Endothelial cell of umbilical vein (primary cell): ENCODE measurements at regions not wholly inside any gene's neighbourhood (a gene's known extent, or its start where the extent isn't known, plus 50 kb on each side); places are given as distances from the start of the nearest gene placed in this dataset.

Experiments
- BruUV-seq: library from RNA; stranded (reverse); fragments of 400-500 nt; replicated peaks from 2 replicates; lab custom pipeline; 2021; lab: Mats Ljungman, UMichigan
- CTCF ChIA-PET: fragments of 300-600, 350-600 bp; sonication (Branson Sonifier 250); formaldehyde crosslinking; loops from one replicate; lab custom pipeline; 2021; ENCODE audit warnings: antibody characterized with exemption, inconsistent platforms; lab: Charles Lee
- POLR2A ChIA-PET: fragments of 300-600, 350-600 bp; sonication (Branson Sonifier 250); formaldehyde crosslinking; loops from one replicate; lab custom pipeline; 2021; ENCODE audit warnings: antibody characterized with exemption, inconsistent platforms; lab: Charles Lee
- DNase-seq: peaks from one replicate; pipeline ENCODE4 v3.0.0-alpha.2; 2011; ENCODE audit warnings: low read depth, low spot score
- FAIRE-seq: peaks from 2 replicates; lab custom pipeline; 2011; peaks lifted over from hg19 to GRCh38; lab: Jason Lieb, UNC
- H2AFZ ChIP-seq: 2 replicates; pipeline ENCODE4 v1.6.0; 2012; ENCODE audit warnings: low read depth, low read length, control low read depth, inconsistent platforms
- H3K27ac ChIP-seq: 2 replicates; pipeline ENCODE4 v1.5.1; 2011; ENCODE audit warnings: low read depth, mild to moderate bottlenecking, control low read depth, low read length, moderate library complexity; ENCODE audit not compliant: insufficient read depth
- H3K27me3 ChIP-seq, 2 experiments: 2 replicates each; pipeline versions ENCODE4 v1.6.0 to v1.6.1; 2011; ENCODE audit warnings: low read length in 2 of 2, mixed read lengths in 1 of 2; ENCODE audit not compliant: control insufficient read depth in 2 of 2, insufficient read depth in 2 of 2
- H3K36me3 ChIP-seq, 2 experiments: 2 replicates in 1 of 2; 3 replicates in 1 of 2; pipeline ENCODE4 v1.5.1; 2011; ENCODE audit warnings: low read length in 2 of 2, mild to moderate bottlenecking in 1 of 2, moderate library complexity in 1 of 2; ENCODE audit not compliant: control insufficient read depth in 2 of 2, insufficient read depth in 2 of 2; ENCODE audit errors: extremely low read depth in 1 of 2
- H3K4me1 ChIP-seq: 3 replicates; pipeline ENCODE4 v1.5.1; 2011; ENCODE audit warnings: mild to moderate bottlenecking, low read length; ENCODE audit not compliant: control insufficient read depth, insufficient read depth; ENCODE audit errors: extremely low read depth
- H3K4me2 ChIP-seq: 2 replicates; pipeline ENCODE4 v1.6.1; 2011; ENCODE audit warnings: low read length, control low read depth, mixed read lengths; ENCODE audit not compliant: insufficient read depth
- H3K4me3 ChIP-seq, 3 experiments: fragments of 200-600 bp in 1 of 3; sonication (generic), shearing (Covaris generic) in 1 of 3; replicated peaks in 1 of 3; 2 replicates each; pipeline ENCODE4 v1.5.1; 2011 to 2016; ENCODE audit warnings: control low read depth in 3 of 3, low read length in 3 of 3, mild to moderate bottlenecking in 2 of 3, inconsistent platforms in 1 of 3, low read depth in 1 of 3, moderate library complexity in 1 of 3; ENCODE audit not compliant: insufficient read depth in 1 of 3
- H3K79me2 ChIP-seq: 2 replicates; pipeline ENCODE4 v1.6.0; 2012; ENCODE audit warnings: low read length, inconsistent platforms; ENCODE audit not compliant: control insufficient read depth, insufficient read depth
- H3K9ac ChIP-seq: replicated peaks from 2 replicates; pipeline ENCODE3; 2011; ENCODE audit warnings: low read length, control low read depth; ENCODE audit not compliant: insufficient read depth; ENCODE audit errors: extremely low read depth
- H3K9me1 ChIP-seq: replicated peaks from 3 replicates; pipeline ENCODE4 v1.6.0; 2011; ENCODE audit warnings: mild to moderate bottlenecking, low read length; ENCODE audit not compliant: control insufficient read depth, insufficient read depth; ENCODE audit errors: extremely low read depth
- H3K9me3 ChIP-seq: replicated peaks from 2 replicates; pipeline ENCODE4 v1.5.1; 2012; ENCODE audit warnings: low read length, inconsistent platforms; ENCODE audit not compliant: control insufficient read depth, insufficient read depth
- H4K20me1 ChIP-seq: replicated peaks from 2 replicates; pipeline ENCODE3; 2011; ENCODE audit warnings: mild to moderate bottlenecking, low read length; ENCODE audit not compliant: control insufficient read depth, insufficient read depth; ENCODE audit errors: extremely low read depth
- EZH2 ChIP-seq: IDR thresholded peaks from 2 replicates; pipeline ENCODE4 v1.6.1; 2012; ENCODE audit warnings: borderline replicate concordance, low read depth, mild to moderate bottlenecking, moderate library complexity, low read length, inconsistent platforms; ENCODE audit not compliant: severe bottlenecking
- FOS ChIP-seq: IDR thresholded peaks from 2 replicates; pipeline ENCODE4 v1.6.1; 2011; ENCODE audit warnings: mild to moderate bottlenecking, low read length, moderate library complexity, borderline replicate concordance; ENCODE audit not compliant: insufficient read depth
- GATA2 ChIP-seq: IDR thresholded peaks from 2 replicates; pipeline ENCODE4 v1.7.0; 2011; ENCODE audit warnings: low read depth, mild to moderate bottlenecking, moderate library complexity, mixed read lengths, low read length; ENCODE audit not compliant: insufficient read length, insufficient read depth
- JUN ChIP-seq: IDR thresholded peaks from 2 replicates; pipeline ENCODE4 v1.6.1; 2011; ENCODE audit warnings: borderline replicate concordance, low read depth; ENCODE audit not compliant: insufficient read length, insufficient read depth
- MYC ChIP-seq: IDR thresholded peaks from one replicate; pipeline ENCODE4 v1.6.1; 2011; ENCODE audit warnings: mild to moderate bottlenecking, low read depth, low read length
- POLR2A ChIP-seq: IDR thresholded peaks from 2 replicates; pipeline ENCODE4 v1.6.1; 2012; ENCODE audit warnings: low read depth, mild to moderate bottlenecking, control low read depth, low read length
- POLR2AphosphoS5 ChIP-seq: IDR thresholded peaks from 2 replicates; pipeline ENCODE4 v1.6.1; 2012; ENCODE audit warnings: low read depth, mild to moderate bottlenecking, control low read depth, low read length, moderate library complexity; ENCODE audit not compliant: insufficient read depth
- dilution Hi-C: fragments of 300-500 bp; cut with MboI; formaldehyde crosslinking; loops from one replicate; pipeline ENCODE4 v1.15.0; 2019; ENCODE audit warnings: low sequenced_read_pairs; ENCODE audit not compliant: extremely low pct_ligation_motif_present
- intact Hi-C: fragments of 100-400 bp; cut with micrococcal nuclease; formaldehyde crosslinking; loops from one replicate; pipeline ENCODE4 v1.10.0; 2022
- TF ChIP-seq, protein P1 (sequence below), 2 donors: IDR thresholded peaks; 1 replicate in 1 of 2; 2 replicates in 1 of 2; pipeline ENCODE4 v1.5.1; 2011; ENCODE audit warnings: low read length in 2 of 2, mild to moderate bottlenecking in 2 of 2, moderate library complexity in 2 of 2, control low read depth in 1 of 2, inconsistent platforms in 1 of 2, low read depth in 1 of 2; ENCODE audit not compliant: insufficient read depth in 1 of 2; ENCODE audit errors: extremely low read depth in 1 of 2

DNA sequence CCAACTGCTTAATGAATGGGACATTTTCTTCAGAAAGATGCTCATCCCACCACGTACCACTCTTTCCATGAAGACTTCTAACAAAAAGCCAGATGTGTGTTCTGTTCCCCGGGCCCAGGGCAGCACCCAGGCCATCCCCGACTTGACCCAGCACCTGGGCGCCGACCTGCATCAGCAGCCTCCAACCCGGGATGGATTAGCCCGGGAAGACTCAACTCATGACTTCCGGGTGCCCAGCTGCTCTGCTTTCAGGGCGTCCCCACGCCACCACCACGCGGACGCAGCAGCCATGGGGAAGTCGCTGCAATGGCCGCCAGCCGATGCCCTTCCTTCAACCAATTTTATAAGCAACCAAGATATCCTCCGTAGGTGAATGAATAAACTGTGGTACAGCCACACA is 123.8 kb upstream of the TUBA3C start:
- H3K27me3 ChIP-seq: no peaks in the 10 kb centered on the region
- no peak for FAIRE-seq
- no peaks in the 10 kb centered on the region for H3K36me3 ChIP-seq
- no peaks in the 10 kb centered on the region for H3K79me2 ChIP-seq
- no peaks in the 10 kb centered on the region for H4K20me1 ChIP-seq
- TF ChIP-seq, protein P1, sequence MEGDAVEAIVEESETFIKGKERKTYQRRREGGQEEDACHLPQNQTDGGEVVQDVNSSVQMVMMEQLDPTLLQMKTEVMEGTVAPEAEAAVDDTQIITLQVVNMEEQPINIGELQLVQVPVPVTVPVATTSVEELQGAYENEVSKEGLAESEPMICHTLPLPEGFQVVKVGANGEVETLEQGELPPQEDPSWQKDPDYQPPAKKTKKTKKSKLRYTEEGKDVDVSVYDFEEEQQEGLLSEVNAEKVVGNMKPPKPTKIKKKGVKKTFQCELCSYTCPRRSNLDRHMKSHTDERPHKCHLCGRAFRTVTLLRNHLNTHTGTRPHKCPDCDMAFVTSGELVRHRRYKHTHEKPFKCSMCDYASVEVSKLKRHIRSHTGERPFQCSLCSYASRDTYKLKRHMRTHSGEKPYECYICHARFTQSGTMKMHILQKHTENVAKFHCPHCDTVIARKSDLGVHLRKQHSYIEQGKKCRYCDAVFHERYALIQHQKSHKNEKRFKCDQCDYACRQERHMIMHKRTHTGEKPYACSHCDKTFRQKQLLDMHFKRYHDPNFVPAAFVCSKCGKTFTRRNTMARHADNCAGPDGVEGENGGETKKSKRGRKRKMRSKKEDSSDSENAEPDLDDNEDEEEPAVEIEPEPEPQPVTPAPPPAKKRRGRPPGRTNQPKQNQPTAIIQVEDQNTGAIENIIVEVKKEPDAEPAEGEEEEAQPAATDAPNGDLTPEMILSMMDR (IDR thresholded peaks at IDR 0.05; ENCODE audit: extremely low read depth in 1 of 2, insufficient read depth in 1 of 2, low read depth in 1 of 2, low read length in 2 of 2): no peak
- TF ChIP-seq FOS: no peak
- no peak for TF ChIP-seq POLR2A
- CTCF ChIA-PET: no interaction called here
- intact Hi-C loops: no loop called here
- H3K27ac ChIP-seq: no peak overlapping the region
- peaks cover 2% of the 10 kb centered on the region for H3K9me3 ChIP-seq
- H3K9ac ChIP-seq: no peak overlapping the region
- no peaks in the 10 kb centered on the region for H3K9me1 ChIP-seq
- no peak for DNase-seq
- no peak overlapping the region for H2AFZ ChIP-seq
- no peak overlapping the region for H3K4me3 ChIP-seq
- no TSS peak for BruUV-seq
- dilution Hi-C loops: no loop called here
- POLR2A ChIA-PET: no interaction called here
- H3K4me2 ChIP-seq: no peak overlapping the region
- H3K4me1 ChIP-seq: no peaks in the 10 kb centered on the region

DNA sequence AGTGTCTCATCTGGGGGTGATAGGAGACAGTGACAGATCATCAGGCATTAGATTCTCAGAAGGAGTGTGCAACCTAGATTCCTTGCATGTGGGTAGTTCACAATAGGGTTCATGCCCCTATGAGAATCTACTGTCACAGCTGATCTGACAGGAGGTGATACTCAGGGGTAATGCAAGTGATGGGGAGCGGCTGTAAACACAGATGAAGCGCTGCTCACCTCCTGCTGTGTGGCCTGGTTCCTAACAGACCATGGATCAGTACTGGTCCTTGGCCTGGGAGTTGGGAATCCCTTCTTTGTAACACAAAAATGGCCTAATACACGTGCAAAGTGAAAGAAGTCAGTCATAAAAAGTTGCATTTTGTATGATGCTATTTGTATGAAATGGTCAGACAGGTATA is 107.6 kb upstream of the TUBA3C start:
- Histone ChIP-seq H4K20me1 (no peaks in the 10 kb centered on the region), H3K4me3 (no peak overlapping the region), H3K27ac (no peak overlapping the region), H2AFZ (no peak overlapping the region), H3K4me2 (no peak overlapping the region), H3K9me1 (no peaks in the 10 kb centered on the region), H3K4me1 (no peaks in the 10 kb centered on the region), H3K36me3 (no peaks in the 10 kb centered on the region), H3K9ac (no peak overlapping the region), H3K27me3 (no peaks in the 10 kb centered on the region), H3K79me2 (no peaks in the 10 kb centered on the region), H3K9me3 (peaks cover 8% of the 10 kb centered on the region)
- ChIA-PET POLR2A (no interaction called here), CTCF (no interaction called here)
- dilution Hi-C loops: no loop called here
- no peak for TF ChIP-seq POLR2A
- TF ChIP-seq FOS: no peak
- TF ChIP-seq EZH2: no peak
- TF ChIP-seq, protein P1 (IDR thresholded peaks at IDR 0.05; ENCODE audit: extremely low read depth in 1 of 2, insufficient read depth in 1 of 2, low read depth in 1 of 2, low read length in 2 of 2): no peak
- no peak for TF ChIP-seq JUN
- no peak for TF ChIP-seq GATA2
- no peak for TF ChIP-seq POLR2AphosphoS5
- TF ChIP-seq MYC: no peak
- DNase-seq (no peak), FAIRE-seq (no peak)
- BruUV-seq: no TSS peak
- intact Hi-C loops: no loop called here
